Neuron (in vitro differentiated cells): ENCODE measurements at regions not wholly inside any gene's neighbourhood (a gene's known extent, or its start where the extent isn't known, plus 50 kb on each side); places are given as distances from the start of the nearest gene placed in this dataset.
"Not testable (repeated sequence)": the region's sequence is repeated elsewhere in the genome, so short reads cannot be mapped to it uniquely, and the experiment has no call there.

Experiments
- H2AFZ ChIP-seq: one replicate; pipeline ENCODE4 v1.6.1; 2013; ENCODE audit warnings: low read depth, mild to moderate bottlenecking, inconsistent platforms, low read length, moderate library complexity
- H3K27me3 ChIP-seq: one replicate; pipeline ENCODE4 v1.6.1; 2013; ENCODE audit warnings: low read length; ENCODE audit not compliant: insufficient read depth
- H3K36me3 ChIP-seq: one replicate; pipeline ENCODE4 v1.6.1; 2013; ENCODE audit warnings: low read length; ENCODE audit not compliant: insufficient read depth
- H3K4me1 ChIP-seq: one replicate; pipeline ENCODE4 v1.6.1; 2013; ENCODE audit warnings: low read length; ENCODE audit not compliant: insufficient read depth
- H3K4me3 ChIP-seq: 2 replicates; pipeline ENCODE4 v1.5.1; 2013; ENCODE audit warnings: mild to moderate bottlenecking, low read length, moderate library complexity
- H3K9me3 ChIP-seq: one replicate; pipeline ENCODE4 v1.6.1; 2013; ENCODE audit warnings: low read length

GRCh38 chr3:117837391-117837790 lies 1127.8 kb downstream of the TUSC7 start:
- H3K4me3 ChIP-seq, result no peak overlapping the region
- no peak overlapping the region for H2AFZ ChIP-seq
- no peaks in the 10 kb centered on the region for H3K36me3 ChIP-seq
- no peaks in the 10 kb centered on the region for H3K27me3 ChIP-seq
- H3K9me3 ChIP-seq, result no peaks in the 10 kb centered on the region
- peaks cover 7% of the 10 kb centered on the region for H3K4me1 ChIP-seq

DNA sequence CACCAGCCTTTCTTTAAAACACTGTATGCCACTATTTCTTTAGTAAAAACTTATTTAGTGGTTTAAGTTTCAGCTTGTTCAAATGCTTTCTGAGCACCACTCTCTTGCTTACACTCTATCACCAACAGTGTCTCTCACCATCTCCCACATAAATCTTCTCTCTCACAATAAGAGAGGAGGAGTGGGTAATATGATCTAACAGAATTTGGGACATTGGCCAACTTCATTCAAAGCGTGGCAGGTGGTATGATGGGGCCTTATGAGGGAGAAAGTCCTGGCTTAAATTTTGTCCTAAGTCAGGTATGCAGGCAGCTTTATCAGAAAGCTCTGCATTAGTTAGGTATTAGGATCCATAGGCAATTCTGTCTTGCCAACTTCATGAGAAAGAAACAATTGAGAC lies 1132.5 kb downstream of the TUSC7 start:
- Histone ChIP-seq H3K4me3 (no peak overlapping the region), H3K4me1 (no peaks in the 10 kb centered on the region), H2AFZ (no peak overlapping the region), H3K9me3 (no peaks in the 10 kb centered on the region), H3K27me3 (no peaks in the 10 kb centered on the region), H3K36me3 (no peaks in the 10 kb centered on the region)

- Histone ChIP-seq H3K36me3 (no peaks in the 10 kb centered on the region), H3K4me3 (no peak overlapping the region), H3K4me1 (no peaks in the 10 kb centered on the region), H3K27me3 (no peaks in the 10 kb centered on the region), H2AFZ (no peak overlapping the region), H3K9me3 (no peaks in the 10 kb centered on the region)
These were observed 1133.8 kb downstream of the TUSC7 start for GRCh38 chr3:117843356-117843755.

DNA sequence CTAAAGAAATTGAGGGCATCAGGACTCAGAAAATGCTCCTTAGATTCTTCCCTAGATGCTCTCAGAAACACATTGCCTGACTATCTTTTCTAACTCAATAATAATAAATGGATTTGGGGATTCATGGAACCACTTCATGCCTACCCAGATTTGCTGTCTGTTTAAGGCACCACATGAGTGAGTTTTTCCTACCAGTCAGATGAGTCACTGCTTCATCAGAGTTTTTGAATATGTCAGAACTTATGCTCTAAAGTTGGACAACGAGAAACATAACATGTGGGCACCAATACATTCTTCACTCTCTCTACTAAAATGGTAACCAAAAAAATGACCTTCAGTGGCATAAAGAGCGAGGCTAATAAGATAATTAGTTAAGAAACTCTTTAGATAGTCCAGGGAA lies 1135.1 kb downstream of the TUSC7 start:
- Histone ChIP-seq H3K4me3 (no peak overlapping the region), H2AFZ (no peak overlapping the region), H3K27me3 (no peaks in the 10 kb centered on the region), H3K36me3 (no peaks in the 10 kb centered on the region), H3K4me1 (no peaks in the 10 kb centered on the region), H3K9me3 (no peaks in the 10 kb centered on the region)

DNA sequence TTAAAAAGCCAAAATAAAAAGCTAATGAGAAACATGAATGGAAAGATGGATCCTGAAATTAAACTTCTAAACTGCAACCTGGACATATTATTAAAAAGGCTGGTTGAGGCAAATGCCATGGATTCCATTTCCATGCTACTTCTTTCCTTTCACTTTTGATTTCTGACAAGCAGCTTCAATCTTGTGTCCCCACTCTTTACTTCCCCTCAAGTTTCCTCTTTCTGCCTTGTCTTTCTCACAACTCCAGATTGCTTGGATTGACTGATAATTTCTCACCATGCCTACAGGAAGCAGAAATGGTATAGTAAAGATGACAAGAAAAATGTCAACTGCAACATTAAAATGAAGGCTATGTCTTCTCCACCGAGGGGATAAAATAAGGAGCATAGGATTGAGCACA lies 1136.7 kb downstream of the TUSC7 start:
- Histone ChIP-seq H3K9me3 (no peaks in the 10 kb centered on the region), H2AFZ (no peak overlapping the region), H3K36me3 (no peaks in the 10 kb centered on the region), H3K4me1 (no peaks in the 10 kb centered on the region), H3K27me3 (no peaks in the 10 kb centered on the region), H3K4me3 (no peak overlapping the region)

DNA sequence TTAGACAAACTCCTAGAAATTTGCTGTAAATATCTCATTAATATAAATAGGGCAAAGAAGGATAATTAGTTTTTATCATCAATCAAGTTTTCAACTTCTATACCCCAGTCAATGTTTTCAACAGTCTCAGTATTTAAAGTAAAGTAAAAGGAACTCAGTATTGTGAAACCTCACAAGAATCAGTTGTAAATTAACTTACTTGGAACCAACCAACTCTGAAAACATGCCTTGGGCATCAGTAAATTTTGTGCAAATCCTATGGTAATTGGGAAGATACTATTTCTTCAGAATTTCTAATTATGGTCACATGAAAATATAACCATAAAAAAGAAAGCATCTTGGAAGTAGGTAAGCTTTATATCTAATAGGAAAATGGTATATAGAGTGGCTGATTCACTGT lies 1139.0 kb downstream of the TUSC7 start:
- H3K36me3 ChIP-seq, result no peaks in the 10 kb centered on the region
- H3K4me3 ChIP-seq, result no peak overlapping the region
- H3K27me3 ChIP-seq, result no peaks in the 10 kb centered on the region
- H3K4me1 ChIP-seq, result no peaks in the 10 kb centered on the region
- no peak overlapping the region for H2AFZ ChIP-seq
- no peaks in the 10 kb centered on the region for H3K9me3 ChIP-seq

DNA sequence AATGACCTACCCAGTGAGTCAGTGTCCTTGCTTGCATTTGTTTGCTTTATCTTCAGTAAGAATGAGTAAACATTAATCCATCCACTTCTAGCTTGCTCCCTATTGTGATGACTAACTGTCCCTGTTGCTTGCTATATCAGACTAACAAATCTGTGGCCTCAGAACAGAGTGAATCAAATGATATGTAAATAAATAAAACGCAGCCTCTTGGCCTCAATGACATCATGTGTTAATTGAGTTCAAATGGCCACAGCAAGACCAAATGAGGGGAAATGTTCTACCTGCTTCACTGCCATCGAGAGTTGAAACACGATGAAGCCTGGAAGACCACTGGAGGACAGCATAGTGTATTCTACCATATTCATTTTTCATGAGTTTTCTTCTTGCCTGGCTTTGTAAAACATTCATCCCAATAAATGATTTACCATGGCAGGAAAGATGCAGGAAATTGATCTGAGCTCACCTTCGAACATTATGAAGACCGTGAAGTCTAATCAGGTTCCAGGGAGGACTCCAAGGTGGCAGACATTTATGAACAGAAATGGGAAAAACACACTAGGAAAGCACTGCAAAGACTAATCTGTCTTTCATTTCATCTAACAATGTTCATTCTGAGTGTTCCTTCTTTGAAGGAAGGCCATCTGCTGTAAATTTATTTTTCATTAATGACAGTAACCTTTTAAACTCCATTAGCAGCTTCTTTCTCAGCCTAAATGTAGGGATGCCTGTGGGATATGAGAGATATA lies 1144.5 kb downstream of the TUSC7 start:
- no peak overlapping the region for H2AFZ ChIP-seq
- no peak overlapping the region for H3K4me3 ChIP-seq
- H3K9me3 ChIP-seq, result no peaks in the 10 kb centered on the region
- H3K27me3 ChIP-seq, result no peaks in the 10 kb centered on the region
- H3K4me1 ChIP-seq, result no peaks in the 10 kb centered on the region
- no peaks in the 10 kb centered on the region for H3K36me3 ChIP-seq

DNA sequence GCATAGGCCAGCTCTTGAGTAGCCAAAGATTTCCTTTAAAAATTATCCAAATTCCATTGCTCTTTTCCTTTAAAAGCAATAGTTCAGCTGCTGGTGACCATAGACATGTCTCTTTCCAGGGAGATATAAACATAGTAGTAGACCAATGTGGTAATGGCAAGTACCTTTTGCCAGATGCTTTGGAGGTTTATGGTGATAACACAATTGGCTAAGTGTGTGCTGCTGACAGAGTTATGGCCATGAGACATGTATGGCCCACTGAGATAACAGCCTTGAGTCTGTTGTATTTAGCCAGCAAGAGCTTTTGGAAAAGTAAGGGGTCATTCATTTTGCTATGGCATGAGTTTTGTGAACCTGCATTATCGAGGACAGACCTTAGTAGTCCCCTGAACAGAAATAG lies 1146.8 kb downstream of the TUSC7 start:
- H3K4me1 ChIP-seq, result no peaks in the 10 kb centered on the region

DNA sequence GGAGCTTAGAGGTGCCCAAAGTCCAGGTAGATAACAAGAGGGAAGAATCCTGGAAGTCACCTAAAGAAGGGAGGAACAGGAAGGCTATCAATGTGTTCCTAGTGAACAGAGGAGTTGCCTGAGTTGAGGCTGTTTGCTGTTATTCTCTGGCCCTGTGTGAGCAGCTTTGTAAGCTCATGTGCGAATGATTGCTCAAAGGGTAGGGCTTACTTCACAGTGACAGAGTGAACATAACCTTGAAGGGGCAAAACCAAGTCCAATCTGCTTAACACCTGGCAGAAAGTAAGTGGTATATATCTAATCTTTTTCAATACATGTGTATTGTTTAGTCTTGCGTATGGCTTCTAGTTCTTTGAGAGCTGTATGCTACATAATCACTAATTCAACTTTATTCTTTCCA lies 1153.6 kb downstream of the TUSC7 start:
- Histone ChIP-seq H3K4me3 (no peak overlapping the region), H3K36me3 (no peaks in the 10 kb centered on the region), H3K27me3 (no peaks in the 10 kb centered on the region), H3K4me1 (peaks cover 4% of the 10 kb centered on the region), H2AFZ (no peak overlapping the region), H3K9me3 (no peaks in the 10 kb centered on the region)

More for the DNA sequence above, 1146.8 kb downstream of the TUSC7 start:
- H3K9me3 ChIP-seq, result no peaks in the 10 kb centered on the region
- no peaks in the 10 kb centered on the region for H3K36me3 ChIP-seq
- no peak overlapping the region for H2AFZ ChIP-seq
- no peaks in the 10 kb centered on the region for H3K27me3 ChIP-seq
- no peak overlapping the region for H3K4me3 ChIP-seq

DNA sequence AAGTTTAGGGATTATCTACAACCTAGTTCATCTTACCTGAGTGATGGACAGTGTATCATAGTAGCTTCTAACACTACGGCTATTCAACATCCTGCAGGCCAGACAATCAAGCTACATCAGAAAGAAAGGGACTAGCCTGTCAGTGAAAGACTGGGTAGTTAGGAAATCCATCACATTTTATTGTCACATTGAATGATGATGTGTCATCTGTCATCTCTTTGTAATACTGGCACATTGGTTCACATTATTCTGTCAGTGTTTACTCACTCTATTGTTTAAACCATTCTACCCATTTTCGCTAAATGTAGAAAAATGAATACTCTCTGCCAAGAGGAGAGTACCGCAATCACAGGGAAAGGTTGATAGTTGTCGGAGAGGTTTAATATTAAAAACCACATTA lies 1155.8 kb downstream of the TUSC7 start:
- H3K9me3 ChIP-seq, result no peaks in the 10 kb centered on the region
- H2AFZ ChIP-seq, result no peak overlapping the region
- H3K27me3 ChIP-seq, result no peaks in the 10 kb centered on the region
- no peaks in the 10 kb centered on the region for H3K36me3 ChIP-seq
- H3K4me3 ChIP-seq, result no peak overlapping the region
- peaks cover 4% of the 10 kb centered on the region for H3K4me1 ChIP-seq

- H2AFZ ChIP-seq, result no peak overlapping the region
- H3K9me3 ChIP-seq, result no peaks in the 10 kb centered on the region
- H3K36me3 ChIP-seq, result no peaks in the 10 kb centered on the region
- H3K27me3 ChIP-seq, result no peaks in the 10 kb centered on the region
- H3K4me3 ChIP-seq, result no peak overlapping the region
- peaks cover 2% of the 10 kb centered on the region for H3K4me1 ChIP-seq
These were observed 1159.2 kb downstream of the TUSC7 start for GRCh38 chr3:117868766-117869165.

- no peak overlapping the region for H2AFZ ChIP-seq
- H3K4me3 ChIP-seq, result no peak overlapping the region
- no peaks in the 10 kb centered on the region for H3K27me3 ChIP-seq
- no peaks in the 10 kb centered on the region for H3K9me3 ChIP-seq
- H3K36me3 ChIP-seq, result no peaks in the 10 kb centered on the region
- peaks cover 8% of the 10 kb centered on the region for H3K4me1 ChIP-seq
These were observed 1162.4 kb downstream of the TUSC7 start for GRCh38 chr3:117871934-117872333.

GRCh38 chr3:117872594-117873248 lies 1161.9 kb downstream of the IGSF11 start:
- H3K4me1 ChIP-seq, H2AFZ ChIP-seq, H3K36me3 ChIP-seq, H3K27me3 ChIP-seq, H3K9me3 ChIP-seq, H3K4me3 ChIP-seq: not testable (repeated sequence)

DNA sequence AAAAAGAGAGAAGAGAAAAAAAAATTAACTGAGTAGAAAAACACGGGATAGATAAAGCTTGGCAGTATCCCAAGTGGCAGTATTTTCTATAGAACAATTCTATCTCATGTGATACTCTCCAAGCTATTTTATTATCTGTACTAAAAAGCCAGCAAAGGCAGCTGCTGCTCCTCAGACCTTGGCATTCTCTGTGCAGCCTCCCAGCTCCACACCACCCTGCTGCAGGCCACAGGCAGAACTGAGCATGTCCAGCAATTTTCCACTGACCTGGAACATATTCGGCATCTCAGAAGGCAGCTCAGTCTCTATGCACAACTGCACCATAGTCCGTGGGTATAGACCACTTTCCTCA lies 1161.4 kb downstream of the IGSF11 start:
- Histone ChIP-seq H3K27me3 (no peaks in the 10 kb centered on the region), H2AFZ (no peak overlapping the region), H3K4me1 (peaks cover 8% of the 10 kb centered on the region), H3K4me3 (no peak overlapping the region), H3K36me3 (no peaks in the 10 kb centered on the region), H3K9me3 (no peaks in the 10 kb centered on the region)
